HG03064 (cell line): ENCODE measurements at regions not wholly inside any gene's neighbourhood (a gene's known extent, or its start where the extent isn't known, plus 50 kb on each side); places are given as distances from the start of the nearest gene placed in this dataset.
"Not testable (repeated sequence)": the region's sequence is repeated elsewhere in the genome, so short reads cannot be mapped to it uniquely, and the experiment has no call there.

Experiments
- ATAC-seq: cut with Tn5 transposase; IDR thresholded peaks from one replicate; pipeline ENCODE4 v1.9.1; 2021; ENCODE audit warnings: low read depth; ENCODE audit not compliant: unreplicated experiment

DNA sequence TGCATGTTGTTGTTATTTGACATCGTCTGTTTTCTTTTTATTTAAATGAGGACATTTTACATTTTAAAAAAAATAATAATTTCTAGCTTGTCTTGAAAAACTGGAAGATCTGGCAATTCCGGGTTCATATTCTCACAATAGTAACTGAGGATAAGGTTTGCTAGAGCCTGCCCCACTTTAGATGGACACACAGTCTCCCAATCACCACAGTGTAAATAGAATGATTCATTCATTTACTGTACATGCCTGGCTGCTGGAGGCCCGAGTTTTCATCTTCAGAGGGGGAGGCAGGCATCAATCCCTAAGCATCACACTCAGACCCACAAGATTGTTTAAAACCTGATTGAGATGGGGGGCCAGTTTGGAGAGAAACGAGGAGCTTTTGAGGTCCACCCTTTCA lies 2039.7 kb upstream of the WWC1 start:
- no peak for ATAC-seq

DNA sequence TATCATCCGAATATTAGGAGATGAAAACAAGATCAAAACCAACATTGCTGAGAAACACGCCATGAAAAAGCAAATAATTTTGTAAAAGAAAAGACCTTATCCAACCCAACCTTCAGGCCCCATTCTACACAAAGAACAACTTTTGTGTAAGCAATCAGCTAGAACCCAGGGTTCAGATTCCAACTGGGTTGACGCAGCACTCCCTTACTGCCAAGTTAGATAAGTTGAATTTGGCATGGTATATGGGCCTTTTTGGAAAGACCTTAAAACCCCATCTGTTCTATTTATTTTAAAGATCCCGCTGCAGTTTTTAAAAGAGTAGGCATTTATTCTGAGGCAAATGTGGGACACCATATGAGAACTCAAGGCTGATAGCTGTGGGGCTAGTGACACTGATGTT lies 2033.8 kb upstream of the WWC1 start:
- no peak for ATAC-seq

DNA sequence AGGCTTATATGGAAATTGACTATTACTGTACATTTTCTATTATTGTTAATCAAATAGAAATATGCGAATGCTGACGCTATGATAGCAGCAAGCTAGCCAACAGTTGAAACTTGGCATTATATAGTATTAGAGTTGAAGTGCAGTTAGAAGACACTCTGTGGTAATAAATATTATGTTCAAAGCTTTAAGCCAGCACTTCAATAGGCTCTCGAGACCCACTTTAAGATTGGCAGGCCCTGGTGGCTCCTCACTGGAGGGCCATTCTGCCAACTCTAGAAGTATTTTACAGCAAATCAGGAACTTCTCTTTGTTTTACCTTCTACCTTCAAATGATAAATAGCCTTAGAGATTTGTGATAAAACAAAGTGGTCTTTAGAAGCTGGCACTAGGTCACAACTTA lies 2029.0 kb upstream of the WWC1 start:
- ATAC-seq: no peak

DNA sequence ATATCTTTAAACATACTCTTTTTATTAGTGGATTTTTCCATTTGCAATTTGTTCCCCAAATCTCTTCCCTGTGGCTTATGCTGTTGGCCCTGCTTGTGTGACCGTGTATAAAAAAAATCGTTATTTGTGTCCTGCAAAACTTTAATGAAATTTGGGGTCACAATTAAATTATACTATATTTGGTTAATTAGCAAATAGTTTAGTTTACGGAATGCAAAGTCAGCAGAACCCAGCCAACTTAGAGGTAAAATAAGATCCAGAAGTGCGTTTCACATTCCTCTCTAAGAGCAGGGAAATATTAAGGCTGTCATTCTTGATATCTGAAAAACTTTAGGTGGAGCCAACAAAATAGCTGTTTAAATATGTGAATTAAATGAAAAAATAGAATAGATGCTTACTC lies 2023.5 kb upstream of the WWC1 start:
- ATAC-seq: no peak

DNA sequence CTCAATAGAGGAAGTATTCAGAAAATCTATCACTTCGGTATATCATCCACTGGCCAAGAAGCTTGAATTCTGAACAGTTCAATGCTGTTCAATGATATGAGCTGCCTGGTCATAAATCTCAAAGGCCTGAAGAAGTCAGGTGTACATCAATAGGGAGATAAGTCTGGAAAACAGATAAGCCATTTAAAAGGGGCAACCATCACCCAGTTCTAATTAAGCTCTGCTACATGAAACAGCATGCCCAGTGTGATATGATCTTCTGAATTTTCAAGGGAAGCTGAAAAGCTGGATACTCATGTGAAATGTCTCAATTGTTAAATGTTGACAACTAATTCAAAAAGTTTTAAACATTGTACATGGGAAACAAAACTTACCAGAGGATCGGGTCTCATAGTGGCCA lies 2020.7 kb upstream of the WWC1 start:
- no peak for ATAC-seq

DNA sequence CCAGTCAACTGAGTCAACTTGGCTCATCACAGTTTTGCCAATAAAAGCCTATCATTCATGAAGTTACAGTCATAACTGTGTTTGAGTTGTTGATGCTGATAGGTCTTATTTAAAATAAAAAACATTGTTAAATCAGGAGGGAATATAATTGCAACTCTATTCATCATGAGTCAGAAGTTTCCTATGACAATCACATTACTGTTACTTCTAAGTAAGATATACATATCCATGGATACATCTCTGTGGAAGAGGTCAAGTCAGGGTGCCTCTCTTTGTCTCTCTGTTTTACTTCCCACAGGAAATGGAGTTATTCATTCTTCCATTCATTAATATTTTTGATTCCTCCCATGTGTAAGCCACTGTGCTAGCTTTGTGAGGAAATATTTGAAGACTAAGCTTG lies 2015.4 kb upstream of the WWC1 start:
- no peak for ATAC-seq

DNA sequence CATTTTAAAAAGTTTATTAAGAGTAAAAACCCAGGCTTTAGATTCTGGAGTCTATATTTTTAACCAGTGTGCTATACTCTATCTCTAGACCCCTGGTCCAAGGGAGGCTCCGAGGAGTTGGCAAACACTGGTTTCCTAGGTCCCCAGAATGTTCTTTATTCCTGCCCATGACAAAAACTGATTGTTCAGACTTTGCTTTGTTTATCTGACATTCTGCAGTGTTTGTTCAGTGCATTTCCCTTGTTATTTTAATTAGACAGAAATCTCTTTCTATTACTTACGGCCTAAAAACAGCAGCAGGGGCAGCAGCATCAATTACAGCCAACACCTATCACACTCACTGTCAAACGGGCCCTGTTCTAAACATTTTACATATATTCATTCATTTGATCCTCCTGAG lies 2011.6 kb upstream of the WWC1 start:
- no peak for ATAC-seq

DNA sequence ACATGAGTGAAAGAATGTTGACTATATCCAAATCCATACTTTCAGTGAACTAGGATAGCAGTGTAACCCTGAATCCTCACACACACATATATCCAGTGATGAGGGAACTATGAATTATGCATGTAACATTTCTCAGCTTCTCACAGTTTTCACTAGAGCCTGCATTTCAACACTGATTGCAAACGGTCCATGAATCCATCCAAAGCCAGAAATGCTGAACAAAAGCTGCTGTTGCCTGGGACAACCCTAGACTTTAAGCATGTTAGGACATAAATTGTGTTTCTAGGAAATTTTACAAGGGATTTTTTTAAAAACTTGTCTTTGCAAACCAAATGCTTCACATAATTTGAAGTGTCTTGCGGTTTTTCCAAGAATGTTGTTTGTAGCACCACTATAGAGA lies 2010.0 kb upstream of the WWC1 start:
- ATAC-seq: no peak

DNA sequence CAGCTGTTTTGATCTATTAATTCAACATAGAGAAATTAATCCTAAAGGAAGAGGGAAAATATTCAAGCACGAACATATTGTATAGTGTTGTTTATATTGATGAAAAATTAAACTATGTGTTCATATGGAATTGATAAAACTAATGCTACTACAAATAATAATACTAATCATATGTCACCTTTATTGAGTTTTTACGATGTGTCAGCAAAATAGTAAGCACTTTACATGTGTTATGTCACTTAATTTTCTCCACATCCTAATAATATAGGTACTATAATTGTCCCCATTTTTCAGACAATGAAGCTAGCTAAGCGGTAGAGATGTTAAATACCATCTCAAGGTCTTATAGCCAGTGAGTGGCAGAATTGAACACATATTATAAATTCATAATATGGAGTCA lies 2008.5 kb upstream of the WWC1 start:
- ATAC-seq: no peak

DNA sequence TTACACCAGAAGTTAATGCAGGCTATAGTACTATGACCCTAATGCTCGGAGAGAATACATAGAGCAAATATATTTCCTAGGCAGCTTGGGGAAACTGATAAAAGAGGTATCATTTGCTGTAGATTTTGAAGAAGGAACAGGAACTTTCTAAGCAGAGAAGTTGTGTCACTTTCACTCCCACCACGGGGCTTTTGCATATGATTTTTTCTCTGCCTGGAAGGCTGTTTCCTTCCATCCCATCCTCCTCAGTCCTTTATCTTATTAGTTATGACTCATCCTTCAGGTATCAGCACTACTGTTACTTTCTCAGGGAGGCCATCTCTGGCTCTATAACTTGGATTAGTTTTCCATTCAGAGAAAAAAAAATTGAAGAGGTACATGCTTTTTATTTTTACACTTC lies 2006.1 kb upstream of the WWC1 start:
- ATAC-seq: no peak

DNA sequence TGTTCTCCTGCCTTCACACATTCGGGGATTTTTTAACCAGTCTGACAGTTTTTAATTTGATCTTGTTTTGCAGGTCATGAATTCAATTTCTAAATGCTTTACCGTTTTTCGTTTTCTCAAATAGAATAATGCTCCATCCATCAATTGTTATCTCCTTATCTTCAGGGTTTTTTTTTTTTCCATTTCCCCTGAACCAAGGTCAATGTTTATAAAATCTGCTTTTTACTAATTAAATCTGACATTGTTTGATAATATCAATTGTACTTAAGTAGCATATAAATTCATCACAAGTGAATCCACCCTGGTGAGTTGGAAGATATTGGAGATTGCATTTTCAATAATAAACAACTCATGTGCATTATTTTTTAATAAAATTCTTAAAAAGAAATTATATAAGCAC lies 2004.6 kb upstream of the WWC1 start:
- ATAC-seq: no peak

DNA sequence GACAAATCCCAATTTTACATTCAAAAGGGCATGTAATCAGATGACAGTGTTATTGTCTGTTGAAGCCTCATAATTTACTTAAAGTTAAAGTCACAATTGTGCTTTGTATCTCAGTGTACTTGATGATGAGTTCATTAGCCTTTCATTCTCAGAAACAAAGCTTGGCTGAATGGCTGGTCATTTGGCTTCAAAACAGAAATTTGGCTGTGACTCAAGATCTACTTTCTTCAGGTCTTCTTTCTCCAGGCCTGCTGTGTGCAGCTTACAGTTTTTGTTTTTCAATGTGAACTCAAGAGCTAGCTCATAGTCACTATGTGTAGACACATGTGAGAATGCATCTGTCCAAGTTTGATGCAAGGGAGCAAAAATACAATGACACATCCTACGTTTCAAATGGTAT lies 2003.6 kb upstream of the WWC1 start:
- no peak for ATAC-seq

DNA sequence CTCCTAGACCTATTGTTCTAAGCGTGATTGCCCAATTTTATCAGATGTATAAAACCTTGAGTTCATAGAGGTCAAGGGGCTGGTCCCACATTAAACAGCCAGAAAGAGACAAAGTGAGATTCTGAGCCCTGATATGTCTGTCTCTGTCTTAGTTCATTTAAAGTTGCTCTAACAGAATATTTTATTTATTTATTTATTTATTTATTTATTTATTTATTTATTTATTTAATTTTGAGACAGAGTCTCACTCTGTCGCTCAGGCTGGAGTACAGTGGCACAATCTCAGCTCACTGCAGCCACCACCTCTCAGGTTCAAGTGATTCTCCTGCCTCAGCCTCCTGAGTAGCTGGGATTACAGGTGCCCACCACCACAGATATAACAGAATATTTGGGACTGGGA lies 1999.6 kb upstream of the WWC1 start:
- ATAC-seq: not testable (repeated sequence)

DNA sequence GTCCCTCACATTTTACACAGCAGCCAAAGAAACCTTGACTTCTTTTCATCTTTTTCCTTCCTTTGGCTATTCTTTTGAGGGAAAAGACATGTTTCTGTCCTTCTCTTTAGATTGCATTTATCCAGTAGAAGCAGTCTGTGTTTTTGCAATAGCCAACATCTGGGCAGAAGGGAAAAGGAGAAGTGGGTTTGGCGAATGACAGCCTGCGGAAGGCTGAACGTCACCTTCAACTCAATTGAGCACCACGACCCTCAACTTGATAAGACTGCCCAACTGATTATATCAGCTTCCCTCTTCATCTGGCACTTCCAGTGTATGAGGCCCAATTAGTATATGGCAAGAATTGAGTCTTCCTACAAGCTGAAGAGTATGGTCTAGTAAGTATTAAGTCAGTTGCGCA lies 1997.6 kb upstream of the WWC1 start:
- ATAC-seq: no peak

DNA sequence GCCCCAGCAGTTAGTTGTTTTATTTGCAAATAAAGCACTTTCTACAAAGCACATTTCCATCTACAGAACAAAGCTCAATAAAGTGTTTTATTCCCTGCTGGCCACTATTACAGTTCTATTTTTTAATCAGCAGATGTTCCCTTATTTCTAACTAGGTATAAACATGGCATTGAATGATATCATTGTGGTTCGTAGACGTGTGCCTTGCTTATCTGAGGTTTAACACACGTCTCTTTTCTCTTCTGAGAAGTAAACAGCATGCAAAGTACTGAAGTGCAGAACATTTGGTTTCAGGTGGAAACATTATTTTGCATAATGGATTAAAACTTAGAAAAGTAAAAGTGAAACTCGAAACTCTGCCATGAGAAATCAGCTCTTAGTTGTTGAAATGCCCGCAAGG lies 1989.3 kb upstream of the WWC1 start:
- no peak for ATAC-seq

DNA sequence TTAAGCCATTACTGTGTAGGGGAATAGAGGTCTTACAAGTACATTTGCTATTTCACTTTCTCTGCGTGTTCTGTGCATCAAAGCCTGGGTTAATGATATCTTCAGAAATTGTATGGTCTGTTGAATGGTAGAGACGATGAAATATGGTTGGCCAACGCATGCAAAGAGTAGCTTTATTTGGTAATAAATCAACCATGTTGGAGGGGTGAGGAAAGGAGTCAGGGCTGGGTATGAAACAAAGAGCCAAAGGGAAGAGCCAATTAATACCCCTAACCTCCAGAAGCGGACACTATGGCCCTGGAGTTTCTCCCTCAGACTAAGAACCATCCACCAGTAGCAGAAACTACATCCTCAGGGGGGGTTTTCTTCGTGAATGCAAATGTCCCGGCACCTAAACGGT lies 1974.0 kb upstream of the WWC1 start:
- ATAC-seq: no peak

DNA sequence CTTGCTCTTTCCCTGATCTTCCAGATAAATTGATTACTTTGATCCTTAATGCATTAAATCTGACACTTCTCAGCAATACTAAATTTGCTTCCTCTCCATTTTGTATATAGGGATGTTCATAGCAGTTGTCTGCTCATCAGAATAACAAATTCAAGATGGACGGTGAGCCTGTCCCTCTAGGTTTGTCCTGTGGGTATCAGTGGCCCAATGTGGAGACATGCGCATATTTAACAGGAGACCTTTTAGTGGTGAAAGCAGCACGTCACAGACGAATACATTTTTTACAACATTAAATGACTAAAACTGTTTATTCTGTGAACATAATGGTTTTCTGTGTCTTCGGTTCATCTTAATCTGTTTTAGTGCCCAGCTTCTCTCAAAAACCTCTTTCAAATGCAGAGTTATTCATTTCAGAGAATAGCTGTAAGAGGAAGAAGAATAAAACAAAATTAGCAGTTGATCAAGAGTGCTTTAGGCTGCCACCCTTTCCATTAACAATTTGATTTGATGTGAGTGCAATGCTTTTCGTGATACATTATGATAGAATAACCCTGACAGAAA lies 1970.4 kb upstream of the WWC1 start:
- ATAC-seq: no peak

DNA sequence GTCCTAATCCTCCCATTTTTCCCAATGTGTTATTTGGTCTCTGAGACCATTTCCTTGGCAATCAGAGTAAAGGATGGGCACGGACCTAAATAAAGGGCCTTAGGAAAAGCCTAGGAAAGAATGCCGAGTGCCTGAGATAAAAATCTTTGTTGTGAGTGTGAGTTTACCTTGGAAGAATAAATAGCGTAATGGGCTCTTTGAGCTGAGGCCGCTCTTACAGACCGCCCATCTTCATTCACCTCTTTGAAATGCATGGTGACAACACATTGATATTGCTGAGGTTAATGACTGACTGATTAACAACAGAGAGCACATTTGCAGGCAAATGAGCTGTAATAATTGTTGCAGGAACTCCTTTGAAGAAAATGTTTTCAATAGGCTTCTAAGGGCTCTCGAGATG lies 1967.1 kb upstream of the WWC1 start:
- ATAC-seq: no peak

DNA sequence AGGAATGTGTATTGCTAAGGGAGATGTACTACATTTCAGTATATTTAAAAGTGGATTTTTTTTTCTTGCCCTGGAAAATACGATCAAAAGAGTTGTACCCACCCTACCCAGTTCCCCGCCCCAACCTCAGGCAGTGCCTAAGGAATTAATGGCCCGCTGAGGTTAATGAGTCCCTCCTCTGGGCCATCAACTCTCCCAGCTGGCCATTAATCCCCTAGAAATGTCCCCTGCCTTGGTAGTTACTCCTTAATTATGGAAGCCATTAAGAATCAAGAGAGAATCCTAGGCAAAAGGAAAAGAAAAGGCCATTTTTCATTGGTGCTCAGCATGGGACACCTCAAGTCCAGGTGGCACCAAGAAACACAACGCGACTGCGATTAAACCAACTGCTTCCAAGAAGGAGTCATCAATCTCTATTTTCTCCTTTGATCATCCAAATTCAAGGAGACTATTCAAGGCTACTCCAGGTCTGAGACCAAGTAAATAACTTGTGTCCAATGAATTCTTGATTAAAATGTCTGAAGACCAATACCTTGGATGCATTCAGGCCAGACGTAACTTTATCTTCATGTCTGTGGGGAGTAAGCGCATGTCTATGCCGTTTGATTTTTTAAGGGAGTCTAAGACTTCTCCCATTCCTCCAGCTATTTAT lies 1962.2 kb upstream of the WWC1 start:
- ATAC-seq: no peak

DNA sequence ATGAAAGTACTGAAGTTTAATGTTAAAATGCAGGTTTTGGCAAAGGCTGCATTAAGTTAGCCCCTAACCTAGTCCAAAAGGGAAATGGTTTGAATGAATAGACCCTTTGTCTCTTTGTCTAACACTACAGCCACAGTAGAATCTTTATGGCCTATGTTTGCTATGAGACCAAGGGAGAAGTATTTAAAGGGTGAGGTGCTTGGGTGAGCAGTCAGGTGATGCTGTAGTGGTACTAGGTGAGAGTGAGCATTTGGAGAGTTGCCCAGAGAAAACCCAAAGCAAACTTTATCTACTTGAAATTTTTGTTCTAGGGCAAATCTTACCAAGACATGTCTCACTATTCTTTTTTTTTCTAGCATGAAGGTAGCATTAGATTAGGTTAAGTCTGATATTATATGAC lies 1961.4 kb upstream of the WWC1 start:
- no peak for ATAC-seq

DNA sequence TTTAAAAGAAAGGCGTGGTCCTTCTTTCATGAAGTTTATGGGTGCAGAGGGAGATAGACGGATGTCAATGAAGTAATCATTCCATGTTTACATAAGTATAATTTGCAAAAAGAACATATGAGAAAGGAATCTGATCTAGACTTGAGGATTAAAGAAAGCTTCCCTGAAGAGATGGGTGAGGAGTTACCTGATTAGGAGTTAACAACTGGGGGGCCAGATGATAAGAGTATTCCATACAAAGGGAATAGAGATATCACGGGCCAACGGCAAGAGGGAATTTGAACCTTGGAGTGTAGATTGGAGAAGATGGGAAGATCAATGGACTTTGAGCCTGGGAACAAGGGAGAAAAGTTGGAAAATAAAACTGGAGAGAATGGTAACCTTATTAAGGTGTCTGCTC lies 1959.9 kb upstream of the WWC1 start:
- no peak for ATAC-seq

DNA sequence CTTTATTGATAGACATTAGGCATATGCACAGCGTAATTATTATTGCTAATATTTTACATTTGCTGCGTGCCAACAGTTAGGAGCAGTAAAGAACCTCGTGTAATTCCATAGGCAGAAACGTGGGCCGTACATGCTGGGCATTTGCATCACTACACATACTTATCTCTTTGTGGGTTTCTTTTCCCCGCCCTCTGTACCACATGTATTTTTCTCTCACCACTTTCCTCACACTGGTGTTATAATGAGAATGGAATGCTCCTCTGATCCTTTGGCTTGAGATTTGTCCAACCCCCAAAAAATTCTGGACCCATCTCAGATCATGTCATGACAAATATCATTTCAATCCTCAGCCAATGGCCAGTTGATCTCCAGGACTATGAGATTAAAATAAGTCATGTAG lies 1952.6 kb upstream of the WWC1 start:
- no peak for ATAC-seq

DNA sequence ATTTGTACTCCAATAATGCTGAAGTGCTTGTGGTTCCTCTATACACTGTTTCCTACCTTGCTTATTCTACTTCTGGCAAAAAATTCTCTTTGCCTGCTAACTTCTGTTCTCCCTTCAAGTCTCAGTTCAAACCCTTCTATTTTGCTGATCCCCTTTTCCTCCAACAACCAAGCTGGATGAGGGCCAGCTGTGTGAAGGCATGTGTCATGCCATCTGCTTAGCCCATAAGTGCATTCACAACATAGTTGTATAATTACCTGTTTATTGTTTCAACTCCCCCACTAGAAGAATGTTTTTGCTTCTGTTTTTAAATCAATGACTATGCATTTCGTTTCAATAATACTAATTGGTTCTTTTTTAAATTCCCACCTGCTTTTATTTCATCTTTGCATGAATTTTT lies 1951.4 kb upstream of the WWC1 start:
- no peak for ATAC-seq
